Neural cell (in vitro differentiated cells): ENCODE measurements at regions not wholly inside any gene's neighbourhood (a gene's known extent, or its start where the extent isn't known, plus 50 kb on each side); places are given as distances from the start of the nearest gene placed in this dataset.

Experiments
- H2AFZ ChIP-seq: fragments of 200-600, 300-800 bp; sonication (generic), shearing (Covaris generic); 2 replicates; pipeline ENCODE4 v1.6.0; 2014; ENCODE audit warnings: low read depth, mild to moderate bottlenecking, antibody characterized with exemption, low read length, moderate library complexity
- H3F3A ChIP-seq: fragments of 200-600 bp; shearing (Covaris generic); 2 replicates; pipeline ENCODE4 v1.6.1; 2016; ENCODE audit warnings: mild to moderate bottlenecking, moderate library complexity, mixed read lengths, antibody characterized with exemption, low read length; ENCODE audit not compliant: insufficient read depth, poor library complexity, severe bottlenecking
- H3K27ac ChIP-seq: fragments of 200-600, 300-800 bp; sonication (generic), shearing (Covaris generic); 2 replicates; pipeline ENCODE4 v1.5.1; 2014; ENCODE audit warnings: mild to moderate bottlenecking, low read length, moderate library complexity
- H3K27me3 ChIP-seq: fragments of 300-800, 200-600 bp; sonication (generic), shearing (Covaris generic); 2 replicates; pipeline ENCODE4 v1.6.0; 2014; ENCODE audit warnings: mild to moderate bottlenecking, low read depth, low read length, moderate library complexity; ENCODE audit not compliant: insufficient read depth
- H3K36me3 ChIP-seq: fragments of 300-800, 200-600 bp; sonication (generic), shearing (Covaris generic); 2 replicates; pipeline ENCODE4 v1.5.1; 2014; ENCODE audit warnings: mild to moderate bottlenecking, antibody characterized with exemption, low read length, moderate library complexity; ENCODE audit not compliant: insufficient read depth
- H3K4me2 ChIP-seq: fragments of 300-800, 200-600 bp; sonication (generic), shearing (Covaris generic); 2 replicates; pipeline ENCODE4 v1.6.0; 2014; ENCODE audit warnings: mild to moderate bottlenecking, low read length
- H3K4me3 ChIP-seq: fragments of 300-800, 200-600 bp; sonication (generic), shearing (Covaris generic); 2 replicates; pipeline ENCODE4 v1.5.1; 2014; ENCODE audit warnings: mild to moderate bottlenecking, low read length, moderate library complexity
- H3K79me2 ChIP-seq: fragments of 200-600 bp; shearing (Covaris generic); replicated peaks from 2 replicates; pipeline ENCODE4 v1.6.0; 2014; ENCODE audit warnings: mild to moderate bottlenecking, low read length, moderate library complexity; ENCODE audit not compliant: insufficient read depth
- H3K9ac ChIP-seq: fragments of 300-800, 200-600 bp; sonication (generic), shearing (Covaris generic); 2 replicates; pipeline ENCODE4 v1.6.1; 2016; ENCODE audit warnings: mild to moderate bottlenecking, low read length, mixed read lengths
- H3K9me2 ChIP-seq: fragments of 200-600 bp; shearing (Covaris generic); 2 replicates; pipeline ENCODE4 v1.6.1; 2016; ENCODE audit warnings: mild to moderate bottlenecking, low read length, mixed read lengths; ENCODE audit not compliant: insufficient read depth
- H3K9me3 ChIP-seq: fragments of 200-600, 300-800 bp; sonication (generic), shearing (Covaris generic); 2 replicates; pipeline ENCODE4 v1.6.1; 2016; ENCODE audit warnings: mild to moderate bottlenecking, mixed run types, low read length, moderate library complexity, mixed read lengths
- H4K20me1 ChIP-seq: fragments of 200-600 bp; shearing (Covaris generic); 2 replicates; pipeline ENCODE4 v1.6.1; 2016; ENCODE audit warnings: mild to moderate bottlenecking, mixed run types; ENCODE audit not compliant: insufficient read depth
- EP300 ChIP-seq: fragments of 450-650 bp; conservative IDR thresholded peaks from 2 replicates; pipeline ENCODE4 v1.6.1; 2014; ENCODE audit warnings: antibody characterized with exemption, mild to moderate bottlenecking, moderate library complexity; ENCODE audit not compliant: poor library complexity, severe bottlenecking
- EZH2 ChIP-seq: fragments of 200-600, 300-800 bp; shearing (Covaris generic), sonication (generic); IDR thresholded peaks from 2 replicates; pipeline ENCODE4 v1.6.1; 2014; ENCODE audit warnings: antibody characterized with exemption, low read length, borderline replicate concordance, mild to moderate bottlenecking; ENCODE audit not compliant: insufficient read depth, poor library complexity, severe bottlenecking
- MXI1 ChIP-seq: fragments of 450-650 bp; conservative IDR thresholded peaks from 2 replicates; pipeline ENCODE4 v1.6.1; 2014; ENCODE audit warnings: antibody characterized with exemption, mild to moderate bottlenecking; ENCODE audit not compliant: poor library complexity, severe bottlenecking
- POLR2AphosphoS5 ChIP-seq: IDR thresholded peaks from 2 replicates; pipeline ENCODE4 v1.6.1; 2012
- RAD21 ChIP-seq: fragments of 450-650 bp; conservative IDR thresholded peaks from 2 replicates; pipeline ENCODE4 v1.6.1; 2014; ENCODE audit warnings: antibody characterized with exemption, mild to moderate bottlenecking, moderate library complexity
- SMC3 ChIP-seq: fragments of 450-650 bp; conservative IDR thresholded peaks from 2 replicates; pipeline ENCODE4 v1.6.1; 2014; ENCODE audit warnings: antibody characterized with exemption, mild to moderate bottlenecking, moderate library complexity; ENCODE audit not compliant: poor library complexity
- TAF1 ChIP-seq: IDR thresholded peaks from 2 replicates; pipeline ENCODE4 v1.6.1; 2012; ENCODE audit warnings: low read depth
- TF ChIP-seq, protein P1 (sequence below): fragments of 450-650 bp; IDR thresholded peaks from 2 replicates; pipeline ENCODE4 v1.5.1; 2014; ENCODE audit warnings: antibody characterized with exemption, mild to moderate bottlenecking, moderate library complexity; ENCODE audit not compliant: poor library complexity, severe bottlenecking
- TF ChIP-seq, protein P2 (sequence below): IDR thresholded peaks from 2 replicates; pipeline ENCODE4 v1.6.1; 2012; ENCODE audit warnings: borderline replicate concordance

DNA sequence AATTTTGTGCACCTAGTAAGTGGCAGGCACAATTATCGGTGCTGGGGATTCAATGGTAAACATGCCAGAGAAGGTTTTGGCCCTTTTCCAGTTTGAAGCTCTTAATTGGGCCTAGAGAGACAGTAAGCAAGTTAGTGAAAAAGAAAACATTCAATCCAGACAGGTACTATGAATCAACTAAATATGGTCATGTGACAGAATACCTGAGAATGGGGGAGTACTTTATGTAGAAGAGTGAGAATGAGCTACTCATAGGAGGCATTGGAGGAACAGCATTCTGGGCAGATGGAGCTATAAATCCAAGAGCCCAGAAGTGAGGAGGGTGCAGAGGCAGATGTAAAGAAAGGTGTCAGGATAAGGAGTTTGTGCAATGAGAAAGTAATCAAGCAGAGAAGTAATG is 1017.9 kb downstream of the ADGRL2 start:
- H3K27me3 ChIP-seq = no peaks in the 10 kb centered on the region
- TF ChIP-seq, protein P1, sequence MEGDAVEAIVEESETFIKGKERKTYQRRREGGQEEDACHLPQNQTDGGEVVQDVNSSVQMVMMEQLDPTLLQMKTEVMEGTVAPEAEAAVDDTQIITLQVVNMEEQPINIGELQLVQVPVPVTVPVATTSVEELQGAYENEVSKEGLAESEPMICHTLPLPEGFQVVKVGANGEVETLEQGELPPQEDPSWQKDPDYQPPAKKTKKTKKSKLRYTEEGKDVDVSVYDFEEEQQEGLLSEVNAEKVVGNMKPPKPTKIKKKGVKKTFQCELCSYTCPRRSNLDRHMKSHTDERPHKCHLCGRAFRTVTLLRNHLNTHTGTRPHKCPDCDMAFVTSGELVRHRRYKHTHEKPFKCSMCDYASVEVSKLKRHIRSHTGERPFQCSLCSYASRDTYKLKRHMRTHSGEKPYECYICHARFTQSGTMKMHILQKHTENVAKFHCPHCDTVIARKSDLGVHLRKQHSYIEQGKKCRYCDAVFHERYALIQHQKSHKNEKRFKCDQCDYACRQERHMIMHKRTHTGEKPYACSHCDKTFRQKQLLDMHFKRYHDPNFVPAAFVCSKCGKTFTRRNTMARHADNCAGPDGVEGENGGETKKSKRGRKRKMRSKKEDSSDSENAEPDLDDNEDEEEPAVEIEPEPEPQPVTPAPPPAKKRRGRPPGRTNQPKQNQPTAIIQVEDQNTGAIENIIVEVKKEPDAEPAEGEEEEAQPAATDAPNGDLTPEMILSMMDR = no peak
- TF ChIP-seq POLR2AphosphoS5 (no peak), SMC3 (no peak), EZH2 (no peak), RAD21 (no peak), EP300 (no peak), MXI1 (no peak), TAF1 (no peak)
- TF ChIP-seq, protein P2, sequence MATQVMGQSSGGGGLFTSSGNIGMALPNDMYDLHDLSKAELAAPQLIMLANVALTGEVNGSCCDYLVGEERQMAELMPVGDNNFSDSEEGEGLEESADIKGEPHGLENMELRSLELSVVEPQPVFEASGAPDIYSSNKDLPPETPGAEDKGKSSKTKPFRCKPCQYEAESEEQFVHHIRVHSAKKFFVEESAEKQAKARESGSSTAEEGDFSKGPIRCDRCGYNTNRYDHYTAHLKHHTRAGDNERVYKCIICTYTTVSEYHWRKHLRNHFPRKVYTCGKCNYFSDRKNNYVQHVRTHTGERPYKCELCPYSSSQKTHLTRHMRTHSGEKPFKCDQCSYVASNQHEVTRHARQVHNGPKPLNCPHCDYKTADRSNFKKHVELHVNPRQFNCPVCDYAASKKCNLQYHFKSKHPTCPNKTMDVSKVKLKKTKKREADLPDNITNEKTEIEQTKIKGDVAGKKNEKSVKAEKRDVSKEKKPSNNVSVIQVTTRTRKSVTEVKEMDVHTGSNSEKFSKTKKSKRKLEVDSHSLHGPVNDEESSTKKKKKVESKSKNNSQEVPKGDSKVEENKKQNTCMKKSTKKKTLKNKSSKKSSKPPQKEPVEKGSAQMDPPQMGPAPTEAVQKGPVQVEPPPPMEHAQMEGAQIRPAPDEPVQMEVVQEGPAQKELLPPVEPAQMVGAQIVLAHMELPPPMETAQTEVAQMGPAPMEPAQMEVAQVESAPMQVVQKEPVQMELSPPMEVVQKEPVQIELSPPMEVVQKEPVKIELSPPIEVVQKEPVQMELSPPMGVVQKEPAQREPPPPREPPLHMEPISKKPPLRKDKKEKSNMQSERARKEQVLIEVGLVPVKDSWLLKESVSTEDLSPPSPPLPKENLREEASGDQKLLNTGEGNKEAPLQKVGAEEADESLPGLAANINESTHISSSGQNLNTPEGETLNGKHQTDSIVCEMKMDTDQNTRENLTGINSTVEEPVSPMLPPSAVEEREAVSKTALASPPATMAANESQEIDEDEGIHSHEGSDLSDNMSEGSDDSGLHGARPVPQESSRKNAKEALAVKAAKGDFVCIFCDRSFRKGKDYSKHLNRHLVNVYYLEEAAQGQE = no peak
- H3K9me2 ChIP-seq = no peaks in the 10 kb centered on the region
- no peaks in the 10 kb centered on the region for H3K79me2 ChIP-seq
- H4K20me1 ChIP-seq = no peaks in the 10 kb centered on the region
- no peak overlapping the region for H2AFZ ChIP-seq
- H3K27ac ChIP-seq = no peak overlapping the region
- H3K4me2 ChIP-seq = no peak overlapping the region
- H3F3A ChIP-seq = no peaks in the 10 kb centered on the region
- no peaks in the 10 kb centered on the region for H3K9me3 ChIP-seq
- no peaks in the 10 kb centered on the region for H3K36me3 ChIP-seq
- no peak overlapping the region for H3K9ac ChIP-seq
- H3K4me3 ChIP-seq = no peak overlapping the region

DNA sequence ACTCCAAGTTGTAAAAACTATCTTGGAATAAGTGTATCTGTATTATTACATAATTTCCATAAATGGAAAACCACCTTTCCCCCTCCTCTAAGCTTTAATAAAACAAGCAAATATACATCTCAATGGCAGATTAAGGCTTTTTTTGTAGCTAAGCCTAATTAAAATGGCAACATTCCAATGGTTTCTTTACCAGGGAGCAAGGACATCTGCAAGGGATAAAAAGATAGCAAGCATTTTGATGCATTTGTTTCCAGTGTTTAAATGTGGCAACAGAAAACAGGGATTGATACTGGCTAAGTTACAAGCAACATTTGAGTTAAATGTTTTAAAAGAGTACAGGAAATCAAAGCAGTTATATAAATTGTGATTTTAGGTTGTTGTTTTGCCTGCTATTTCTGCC is 1012.7 kb downstream of the ADGRL2 start:
- no peak overlapping the region for H2AFZ ChIP-seq
- no peaks in the 10 kb centered on the region for H3K79me2 ChIP-seq
- no peak for TF ChIP-seq SMC3
- TF ChIP-seq EZH2 = no peak
- no peak for TF ChIP-seq EP300
- TF ChIP-seq POLR2AphosphoS5 = no peak
- TF ChIP-seq, protein P2 = no peak
- TF ChIP-seq TAF1 = no peak

More for the DNA sequence above, 1012.7 kb downstream of the ADGRL2 start:
- no peak overlapping the region for H3K4me3 ChIP-seq
- no peak overlapping the region for H3K9ac ChIP-seq
- no peaks in the 10 kb centered on the region for H3F3A ChIP-seq
- no peaks in the 10 kb centered on the region for H3K9me2 ChIP-seq
- H3K4me2 ChIP-seq = no peak overlapping the region
- H3K27me3 ChIP-seq = no peaks in the 10 kb centered on the region
- H4K20me1 ChIP-seq = no peaks in the 10 kb centered on the region
- no peak overlapping the region for H3K27ac ChIP-seq
- no peaks in the 10 kb centered on the region for H3K36me3 ChIP-seq
- H3K9me3 ChIP-seq = no peaks in the 10 kb centered on the region
